OCI-M2 (cell line): ENCODE measurements at regions not wholly inside any gene's neighbourhood (a gene's known extent, or its start where the extent isn't known, plus 50 kb on each side); places are given as distances from the start of the nearest gene placed in this dataset.
"Not testable (repeated sequence)": the region's sequence is repeated elsewhere in the genome, so short reads cannot be mapped to it uniquely, and the experiment has no call there.

Experiments
- DNase-seq: peaks from one replicate; lab custom pipeline; 2025; ENCODE audit not compliant: unreplicated experiment; lab: John Stamatoyannopoulos, UW

- DNase-seq: no peak
Measured at GRCh38 chr2:150267651-150268415, 219.6 kb downstream of the RND3 start.

- no peak for DNase-seq
Measured at GRCh38 chr2:150266931-150267330, 220.5 kb downstream of the RND3 start.

- DNase-seq: no peak
Measured at GRCh38 chr2:150264442-150264841, 223.0 kb downstream of the RND3 start.

- DNase-seq: no peak
Measured at GRCh38 chr2:150261691-150262090, 225.8 kb downstream of the RND3 start.

GRCh38 chr2:150260636-150261035, 226.8 kb downstream of the RND3 start:
- DNase-seq: no peak

- DNase-seq: no peak
Measured at GRCh38 chr2:150259746-150260145, 227.7 kb downstream of the RND3 start.

- DNase-seq: no peak
Measured at GRCh38 chr2:150258781-150259307, 228.6 kb downstream of the RND3 start.

- DNase-seq: no peak
Measured at GRCh38 chr2:150256736-150257135, 230.7 kb downstream of the RND3 start.

GRCh38 chr2:150255528-150255927, 231.9 kb downstream of the RND3 start:
- no peak for DNase-seq

- DNase-seq: not testable (repeated sequence)
Measured at GRCh38 chr2:150249735-150250134, 237.7 kb downstream of the RND3 start.

GRCh38 chr2:150247481-150247880, 240.0 kb downstream of the RND3 start:
- DNase-seq: no peak

- no peak for DNase-seq
Measured at GRCh38 chr2:150234787-150235446, 252.6 kb downstream of the RND3 start.

- DNase-seq: no peak
Measured at GRCh38 chr2:150232871-150233270, 254.6 kb downstream of the RND3 start.

- DNase-seq: no peak
Measured at GRCh38 chr2:150232321-150232720, 255.1 kb downstream of the RND3 start.

GRCh38 chr2:150230616-150231015, 256.9 kb downstream of the RND3 start:
- DNase-seq: no peak

GRCh38 chr2:150230004-150230403, 257.5 kb downstream of the RND3 start:
- DNase-seq: no peak

GRCh38 chr2:150228936-150229335, 258.5 kb downstream of the RND3 start:
- no peak for DNase-seq

- DNase-seq: no peak
Measured at GRCh38 chr2:150225030-150225429, 262.4 kb downstream of the RND3 start.

GRCh38 chr2:150224321-150224720, 263.1 kb downstream of the RND3 start:
- DNase-seq: no peak

GRCh38 chr2:150222942-150223341, 264.5 kb downstream of the RND3 start:
- no peak for DNase-seq

- no peak for DNase-seq
Measured at GRCh38 chr2:150222379-150222778, 265.1 kb downstream of the RND3 start.

GRCh38 chr2:150219861-150220260, 267.6 kb downstream of the RND3 start:
- DNase-seq: no peak
